ENCODE measurements at regions not wholly inside any gene's neighbourhood (a gene's known extent, or its start where the extent isn't known, plus 50 kb on each side); places are given as distances from the start of the nearest gene placed in this dataset.

GRCh38 chr3:144522456-144522855, 550.8 kb downstream of the DIPK2A start:
- H3K9me3 ChIP-seq (ENCODE audit: control insufficient read depth in 4 of 4, low read length in 3 of 4) = no peaks in the 10 kb centered on the region
- H3K36me3 ChIP-seq (ENCODE audit: control insufficient read depth in 4 of 4, insufficient read depth in 3 of 4, low read depth in 1 of 4, low read length in 3 of 4) = no peaks in the 10 kb centered on the region
- H3K4me3 ChIP-seq (ENCODE audit: low read depth in 1 of 3, low read length in 3 of 3) = no peak overlapping the region
- no peak overlapping the region for H3K27ac ChIP-seq (ENCODE audit: low read depth in 1 of 2, low read length in 2 of 2)
- H3K4me1 ChIP-seq (ENCODE audit: control insufficient read depth in 4 of 4, insufficient read depth in 4 of 4, low read length in 3 of 4) = no peaks in the 10 kb centered on the region
- DNase-seq (ENCODE audit: low spot score) = no peak
- no peak for TF ChIP-seq FOXA2 (IDR thresholded peaks at IDR 0.05)
- TF ChIP-seq JUND (IDR thresholded peaks at IDR 0.05) = no peak
- no peak for TF ChIP-seq TAF1 (conservative IDR thresholded peaks at IDR 0.05)
- TF ChIP-seq RXRA (IDR thresholded peaks at IDR 0.05) = no peak
- TF ChIP-seq GABPA (IDR thresholded peaks at IDR 0.05 in 1 of 2, conservative IDR thresholded peaks at IDR 0.05 in 1 of 2) = no peak
- TF ChIP-seq NR2F2 (IDR thresholded peaks at IDR 0.05) = no peak
- no peak for TF ChIP-seq EGR1 (IDR thresholded peaks at IDR 0.05; ENCODE audit: low read depth in 2 of 2)
- TF ChIP-seq ZBTB33 (IDR thresholded peaks at IDR 0.05) = no peak
- no peak for TF ChIP-seq HNF4A (conservative IDR thresholded peaks at IDR 0.05)
- TF ChIP-seq SP1 (IDR thresholded peaks at IDR 0.05) = no peak
- TF ChIP-seq ATF3 (IDR thresholded peaks at IDR 0.05) = no peak
- H3K27me3 ChIP-seq (ENCODE audit: control insufficient read depth in 4 of 4, insufficient read depth in 4 of 4, low read length in 3 of 4) = no peaks in the 10 kb centered on the region
- H3K9ac ChIP-seq (ENCODE audit: low read depth in 1 of 2, low read length in 2 of 2) = no peak overlapping the region
- 79% methylated on average over 3 of the region's 3 CpGs for WGBS

GRCh38 chr3:144523396-144523795, 551.8 kb downstream of the DIPK2A start:
- no peaks in the 10 kb centered on the region for H3K4me1 ChIP-seq (ENCODE audit: control insufficient read depth in 4 of 4, insufficient read depth in 4 of 4, low read length in 3 of 4)
- H3K27ac ChIP-seq (ENCODE audit: low read depth in 1 of 2, low read length in 2 of 2) = no peak overlapping the region
- H3K36me3 ChIP-seq (ENCODE audit: control insufficient read depth in 4 of 4, insufficient read depth in 3 of 4, low read depth in 1 of 4, low read length in 3 of 4) = no peaks in the 10 kb centered on the region
- TF ChIP-seq TAF1 (conservative IDR thresholded peaks at IDR 0.05) (no peak), GABPA (IDR thresholded peaks at IDR 0.05 in 1 of 2, conservative IDR thresholded peaks at IDR 0.05 in 1 of 2) (no peak), ATF3 (IDR thresholded peaks at IDR 0.05) (no peak), NR2F2 (IDR thresholded peaks at IDR 0.05) (no peak), JUND (IDR thresholded peaks at IDR 0.05) (no peak), HNF4G (IDR thresholded peaks at IDR 0.05) (no peak), SP1 (IDR thresholded peaks at IDR 0.05) (no peak), RXRA (IDR thresholded peaks at IDR 0.05) (no peak), REST (IDR thresholded peaks at IDR 0.05) (no peak), RAD21 (IDR thresholded peaks at IDR 0.05) (no peak), EGR1 (IDR thresholded peaks at IDR 0.05; ENCODE audit: low read depth in 2 of 2) (no peak), FOXA1 (IDR thresholded peaks at IDR 0.05) (no peak), FOXA2 (IDR thresholded peaks at IDR 0.05) (no peak), ZBTB33 (IDR thresholded peaks at IDR 0.05) (no peak), HNF4A (conservative IDR thresholded peaks at IDR 0.05) (no peak), YY1 (IDR thresholded peaks at IDR 0.05) (no peak), CTCF (IDR thresholded peaks at IDR 0.05; ENCODE audit: low read depth, low read length, missing input control) (no peak)
- DNase-seq (ENCODE audit: low spot score) = no peak
- 92% methylated on average over 2 of the region's 2 CpGs for WGBS
- no peak overlapping the region for H3K9ac ChIP-seq (ENCODE audit: low read depth in 1 of 2, low read length in 2 of 2)
- no peak overlapping the region for H3K4me3 ChIP-seq (ENCODE audit: low read depth in 1 of 3, low read length in 3 of 3)
- H3K9me3 ChIP-seq (ENCODE audit: control insufficient read depth in 4 of 4, low read length in 3 of 4) = no peaks in the 10 kb centered on the region
- H3K27me3 ChIP-seq (ENCODE audit: control insufficient read depth in 4 of 4, insufficient read depth in 4 of 4, low read length in 3 of 4) = no peaks in the 10 kb centered on the region
